K562 (cell line): ENCODE measurements at regions not wholly inside any gene's neighbourhood (a gene's known extent, or its start where the extent isn't known, plus 50 kb on each side); places are given as distances from the start of the nearest gene placed in this dataset.

ENCODE experiments used
- E2F3 ChIP-seq: fragments of 250-450 bp; sonication (Bioruptor Pico); IDR thresholded peaks from 2 replicates; pipeline ENCODE4 v1.4.0; 2020; ENCODE audit warnings: mild to moderate bottlenecking
- ETS2 ChIP-seq: IDR thresholded peaks from 2 replicates; pipeline ENCODE4 v1.6.1; 2016; ENCODE audit warnings: borderline replicate concordance, missing genetic modification characterization, mild to moderate bottlenecking, moderate library complexity, missing compliant biosample characterization; ENCODE audit not compliant: poor library complexity, severe bottlenecking
- JUNB ChIP-seq: fragments of 450-650 bp; formaldehyde crosslinking; conservative IDR thresholded peaks from 2 replicates; pipeline ENCODE4 v1.4.0; 2020; ENCODE audit warnings: mild to moderate bottlenecking
- MYC ChIP-seq, 2 experiments: fragments of 250-450 bp in 1 of 2; sonication (Bioruptor Pico) in 1 of 2; IDR thresholded peaks; 2 replicates each; pipeline versions ENCODE4 v1.5.1 to v1.6.1; 2012 to 2021; ENCODE audit warnings: low read depth in 2 of 2, borderline replicate concordance in 1 of 2, improper control_type of control experiment in 1 of 2, low read length in 1 of 2, mild to moderate bottlenecking in 1 of 2, moderate library complexity in 1 of 2
- NFYB ChIP-seq: IDR thresholded peaks from 2 replicates; pipeline ENCODE4 v1.6.1; 2011; ENCODE audit warnings: mild to moderate bottlenecking, moderate library complexity; ENCODE audit not compliant: insufficient read length; ENCODE audit errors: extremely low read depth
- TCF7L2 ChIP-seq: fragments of 150-350 bp; IDR thresholded peaks from 2 replicates; pipeline ENCODE4 v1.6.1; 2016; ENCODE audit warnings: low read depth, mild to moderate bottlenecking, low read length, moderate library complexity
- TOE1 ChIP-seq, 2 experiments: fragments of 450-650 bp in 1 of 2; sonication (generic) in 1 of 2; formaldehyde crosslinking in 1 of 2; IDR thresholded peaks; 2 replicates each; pipeline versions ENCODE4 v1.7.1 to v1.8.0; 2016 to 2022; ENCODE audit warnings: borderline replicate concordance in 2 of 2, mild to moderate bottlenecking in 2 of 2, antibody characterized with exemption in 1 of 2, inconsistent platforms in 1 of 2, low read depth in 1 of 2, missing genetic modification reagents in 1 of 2, moderate library complexity in 1 of 2
- ZNF354B ChIP-seq: fragments of 250-450 bp; sonication (Bioruptor Pico); IDR thresholded peaks from 2 replicates; pipeline ENCODE4 v1.4.0; 2020
- ZNF561 ChIP-seq: fragments of 450-650 bp; formaldehyde crosslinking; conservative IDR thresholded peaks from 2 replicates; pipeline ENCODE4 v1.4.0; 2020; ENCODE audit warnings: mild to moderate bottlenecking, moderate library complexity
- ZNF766 ChIP-seq: fragments of 200-800 bp; sonication (Bioruptor generic); conservative IDR thresholded peaks from 2 replicates; pipeline ENCODE4 v1.6.1; 2016; ENCODE audit warnings: missing genetic modification characterization, missing compliant biosample characterization
- TF ChIP-seq, protein P1 (sequence below): fragments of 450-650 bp; IDR thresholded peaks from 2 replicates; pipeline ENCODE4 v1.6.1; 2016; ENCODE audit warnings: mild to moderate bottlenecking
- TF ChIP-seq, protein P2 (sequence below), 3 experiments: IDR thresholded peaks in 2 of 3; conservative IDR thresholded peaks in 1 of 3; 2 replicates each; pipeline ENCODE4 v1.5.1; 2011 to 2012; ENCODE audit warnings: low read length in 3 of 3, mild to moderate bottlenecking in 3 of 3, control low read depth in 2 of 3, improper control_type of control experiment in 1 of 3, inconsistent platforms in 1 of 3, low read depth in 1 of 3, mixed read lengths in 1 of 3, moderate library complexity in 1 of 3; ENCODE audit not compliant: insufficient read depth in 2 of 3

DNA sequence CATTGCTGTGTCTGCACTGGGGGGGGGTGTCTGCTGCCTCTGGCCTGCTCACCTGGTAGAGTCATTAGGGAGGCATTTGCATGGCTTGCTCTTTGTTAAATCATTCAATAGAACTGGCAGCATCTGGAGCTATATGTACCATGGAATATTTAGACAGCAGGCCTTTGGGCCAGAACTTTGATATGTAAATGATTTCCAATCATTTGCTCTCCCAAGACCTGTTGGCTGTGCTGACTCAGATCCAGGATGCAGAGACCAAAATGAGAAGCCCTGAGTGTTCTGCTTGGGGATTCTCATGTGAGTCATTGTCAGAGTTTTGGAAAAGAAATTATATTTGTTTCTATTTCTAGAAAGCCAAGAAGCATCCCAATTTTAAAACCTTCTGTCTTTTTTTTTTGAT lies 257.6 kb upstream of the IGFBP3 start:
- no peak for TF ChIP-seq TOE1 (IDR thresholded peaks at IDR 0.05; ENCODE audit: borderline replicate concordance)
- TF ChIP-seq TOE1 (CRISPR knock-in tag; IDR thresholded peaks at IDR 0.05; ENCODE audit: borderline replicate concordance, low read depth), result no peak
- no peak for TF ChIP-seq ZNF354B (CRISPR knock-in tag)
- TF ChIP-seq ZNF561 (CRISPR knock-in tag), result no peak
- TF ChIP-seq TCF7L2, result no peak
- TF ChIP-seq JUNB (CRISPR knock-in tag), result no peak
- no peak for TF ChIP-seq NFYB
- TF ChIP-seq, protein P1, sequence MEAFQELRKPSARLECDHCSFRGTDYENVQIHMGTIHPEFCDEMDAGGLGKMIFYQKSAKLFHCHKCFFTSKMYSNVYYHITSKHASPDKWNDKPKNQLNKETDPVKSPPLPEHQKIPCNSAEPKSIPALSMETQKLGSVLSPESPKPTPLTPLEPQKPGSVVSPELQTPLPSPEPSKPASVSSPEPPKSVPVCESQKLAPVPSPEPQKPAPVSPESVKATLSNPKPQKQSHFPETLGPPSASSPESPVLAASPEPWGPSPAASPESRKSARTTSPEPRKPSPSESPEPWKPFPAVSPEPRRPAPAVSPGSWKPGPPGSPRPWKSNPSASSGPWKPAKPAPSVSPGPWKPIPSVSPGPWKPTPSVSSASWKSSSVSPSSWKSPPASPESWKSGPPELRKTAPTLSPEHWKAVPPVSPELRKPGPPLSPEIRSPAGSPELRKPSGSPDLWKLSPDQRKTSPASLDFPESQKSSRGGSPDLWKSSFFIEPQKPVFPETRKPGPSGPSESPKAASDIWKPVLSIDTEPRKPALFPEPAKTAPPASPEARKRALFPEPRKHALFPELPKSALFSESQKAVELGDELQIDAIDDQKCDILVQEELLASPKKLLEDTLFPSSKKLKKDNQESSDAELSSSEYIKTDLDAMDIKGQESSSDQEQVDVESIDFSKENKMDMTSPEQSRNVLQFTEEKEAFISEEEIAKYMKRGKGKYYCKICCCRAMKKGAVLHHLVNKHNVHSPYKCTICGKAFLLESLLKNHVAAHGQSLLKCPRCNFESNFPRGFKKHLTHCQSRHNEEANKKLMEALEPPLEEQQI, result no peak
- no peak for TF ChIP-seq E2F3
- TF ChIP-seq ZNF766, result no peak
- no peak for TF ChIP-seq MYC (IDR thresholded peaks at IDR 0.05; ENCODE audit: low read depth, low read length)
- TF ChIP-seq MYC (CRISPR knock-in tag; IDR thresholded peaks at IDR 0.05; ENCODE audit: borderline replicate concordance, low read depth), result no peak
- TF ChIP-seq ETS2 (tag), result no peak
- TF ChIP-seq, protein P2, sequence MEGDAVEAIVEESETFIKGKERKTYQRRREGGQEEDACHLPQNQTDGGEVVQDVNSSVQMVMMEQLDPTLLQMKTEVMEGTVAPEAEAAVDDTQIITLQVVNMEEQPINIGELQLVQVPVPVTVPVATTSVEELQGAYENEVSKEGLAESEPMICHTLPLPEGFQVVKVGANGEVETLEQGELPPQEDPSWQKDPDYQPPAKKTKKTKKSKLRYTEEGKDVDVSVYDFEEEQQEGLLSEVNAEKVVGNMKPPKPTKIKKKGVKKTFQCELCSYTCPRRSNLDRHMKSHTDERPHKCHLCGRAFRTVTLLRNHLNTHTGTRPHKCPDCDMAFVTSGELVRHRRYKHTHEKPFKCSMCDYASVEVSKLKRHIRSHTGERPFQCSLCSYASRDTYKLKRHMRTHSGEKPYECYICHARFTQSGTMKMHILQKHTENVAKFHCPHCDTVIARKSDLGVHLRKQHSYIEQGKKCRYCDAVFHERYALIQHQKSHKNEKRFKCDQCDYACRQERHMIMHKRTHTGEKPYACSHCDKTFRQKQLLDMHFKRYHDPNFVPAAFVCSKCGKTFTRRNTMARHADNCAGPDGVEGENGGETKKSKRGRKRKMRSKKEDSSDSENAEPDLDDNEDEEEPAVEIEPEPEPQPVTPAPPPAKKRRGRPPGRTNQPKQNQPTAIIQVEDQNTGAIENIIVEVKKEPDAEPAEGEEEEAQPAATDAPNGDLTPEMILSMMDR (IDR thresholded peaks at IDR 0.05 in 2 of 3, conservative IDR thresholded peaks at IDR 0.05 in 1 of 3; ENCODE audit: insufficient read depth in 2 of 3, low read depth in 1 of 3, low read length in 3 of 3), result no peak
